ENCODE measurements at regions not wholly inside any gene's neighbourhood (a gene's known extent, or its start where the extent isn't known, plus 50 kb on each side); places are given as distances from the start of the nearest gene placed in this dataset.

- TF ChIP-seq CLOCK (CRISPR knock-in tag; IDR thresholded peaks at IDR 0.05; ENCODE audit: borderline replicate concordance), result no peak
Observed at GRCh38 chr7:28296571-28297483, 115.5 kb upstream of the CREB5 start (continued).

- no peaks in the 10 kb centered on the region for H3K9me3 ChIP-seq (replicated peaks; ENCODE audit: control insufficient read depth, insufficient read depth, low read depth, low read length)
- no peaks in the 10 kb centered on the region for H3K9me1 ChIP-seq (ENCODE audit: control insufficient read depth, insufficient read depth, low read length)
- no peak overlapping the region for H2AFZ ChIP-seq (ENCODE audit: low read depth, low read length)
- H3K79me2 ChIP-seq (ENCODE audit: control insufficient read depth, insufficient read depth, low read length), result no peaks in the 10 kb centered on the region
- H3K4me2 ChIP-seq (ENCODE audit: insufficient read depth, low read length), result no peak overlapping the region
- H3K27me3 ChIP-seq (ENCODE audit: control insufficient read depth in 2 of 2, insufficient read depth in 2 of 2, low read length in 2 of 2), result no peaks in the 10 kb centered on the region
- no peak overlapping the region for H3K4me3 ChIP-seq
- in situ Hi-C loops (cut with MboI), result no loop called here
- DNase-seq (ENCODE audit: extremely low read depth in 1 of 4, low spot score in 3 of 4) (no peak), FAIRE-seq (no peak), ATAC-seq (no peak)
- H3K36me3 ChIP-seq (ENCODE audit: control insufficient read depth, insufficient read depth, low read length), result no peaks in the 10 kb centered on the region
- intact Hi-C loops (cut with micrococcal nuclease), result no loop called here
- no peaks in the 10 kb centered on the region for H3K4me1 ChIP-seq (replicated peaks in 1 of 2; ENCODE audit: control insufficient read depth in 2 of 2, insufficient read depth in 2 of 2, low read length in 2 of 2)
- no peak overlapping the region for H3K9ac ChIP-seq (ENCODE audit: insufficient read depth in 1 of 2, low read depth in 2 of 2, low read length in 2 of 2)
- BruUV-seq (replicated peaks), result no TSS peak
- 0% methylated on average over 4 of the region's 4 CpGs for WGBS (ENCODE audit: insufficient coverage, low coverage, missing lambda C conversion rate)
- POLR2A ChIA-PET, result no interaction called here
- CTCF ChIA-PET (ENCODE audit: low intra/inter-chr PET ratio), result no interaction called here
- no peaks in the 10 kb centered on the region for H4K20me1 ChIP-seq (replicated peaks; ENCODE audit: control insufficient read depth, insufficient read depth, low read length)
- no peak overlapping the region for H3K27ac ChIP-seq (ENCODE audit: extremely low read depth, low read depth, low read length)
- TF ChIP-seq TAL1 (IDR thresholded peaks at IDR 0.05), result no peak
- TF ChIP-seq ATF2 (CRISPR knock-in tag; IDR thresholded peaks at IDR 0.05), result no peak
- no peak for TF ChIP-seq ZNF407 (IDR thresholded peaks at IDR 0.05; ENCODE audit: low read depth)
- no peak for TF ChIP-seq HCFC1 (IDR thresholded peaks at IDR 0.05; ENCODE audit: low read depth, low read length)
- no peak for TF ChIP-seq TCF7 (IDR thresholded peaks at IDR 0.05; ENCODE audit: borderline replicate concordance)
- TF ChIP-seq YBX1 (IDR thresholded peaks at IDR 0.05), result no peak
Observed at GRCh38 chr7:28297801-28298459, 114.4 kb upstream of the CREB5 start.
